Endothelial cell of umbilical vein (primary cell): ENCODE measurements at regions not wholly inside any gene's neighbourhood (a gene's known extent, or its start where the extent isn't known, plus 50 kb on each side); places are given as distances from the start of the nearest gene placed in this dataset.

Source experiments
- CTCF ChIP-seq, 2 donors: IDR thresholded peaks; 1 replicate in 1 of 2; 2 replicates in 1 of 2; pipeline ENCODE4 v1.5.1; 2011; ENCODE audit warnings: low read length in 2 of 2, mild to moderate bottlenecking in 2 of 2, moderate library complexity in 2 of 2, control low read depth in 1 of 2, inconsistent platforms in 1 of 2, low read depth in 1 of 2; ENCODE audit not compliant: insufficient read depth in 1 of 2; ENCODE audit errors: extremely low read depth in 1 of 2
- JUN ChIP-seq: IDR thresholded peaks from 2 replicates; pipeline ENCODE4 v1.6.1; 2011; ENCODE audit warnings: borderline replicate concordance, low read depth; ENCODE audit not compliant: insufficient read length, insufficient read depth
- POLR2A ChIP-seq: IDR thresholded peaks from 2 replicates; pipeline ENCODE4 v1.6.1; 2012; ENCODE audit warnings: low read depth, mild to moderate bottlenecking, control low read depth, low read length

GRCh38 chr13:68261105-68261504 lies 1031.0 kb upstream of the PCDH9 start:
- TF ChIP-seq CTCF (IDR thresholded peaks at IDR 0.05; ENCODE audit: extremely low read depth in 1 of 2, insufficient read depth in 1 of 2, low read depth in 1 of 2, low read length in 2 of 2) (no peak), JUN (no peak), POLR2A (no peak)
